IMR-90 (cell line): ENCODE measurements at regions not wholly inside any gene's neighbourhood (a gene's known extent, or its start where the extent isn't known, plus 50 kb on each side); places are given as distances from the start of the nearest gene placed in this dataset.

Source experiments
- ATAC-seq: fragments of 200-7000 bp; cut with Tn5 transposase; 2 replicates; pipeline ENCODE4 v1.9.1; 2020; ENCODE audit warnings: low read depth, mild to moderate bottlenecking, moderate library complexity
- BruUV-seq: library from RNA; stranded (reverse); fragments of 400-500 nt; replicated peaks from 2 replicates; lab custom pipeline; 2021; lab: Mats Ljungman, UMichigan
- CTCF ChIA-PET: fragments of 300-600 bp; formaldehyde crosslinking; extraction: SDS; loops from one replicate; lab custom pipeline; 2021; ENCODE audit warnings: antibody characterized with exemption; lab: Yijun Ruan, JAX
- POLR2A ChIA-PET: fragments of 300-600 bp; sonication (Branson Sonifier 250); formaldehyde crosslinking; loops from one replicate; lab custom pipeline; 2022; ENCODE audit warnings: antibody characterized with exemption; ENCODE audit not compliant: unreplicated experiment; lab: Charles Lee
- DNase-seq: peaks from one replicate; pipeline ENCODE4 v3.0.0; 2013
- H2AFZ ChIP-seq: replicated peaks from 2 replicates; pipeline ENCODE3; 2013; ENCODE audit warnings: low read length, mild to moderate bottlenecking; ENCODE audit not compliant: poor library complexity
- H2AK5ac ChIP-seq: 2 replicates; pipeline ENCODE4 v1.6.1; 2013; ENCODE audit warnings: low read depth, low read length, inconsistent platforms
- H2AK9ac ChIP-seq: replicated peaks from 2 replicates; pipeline ENCODE3; 2013; ENCODE audit warnings: mild to moderate bottlenecking, low read depth, low read length, moderate library complexity; ENCODE audit not compliant: poor library complexity
- H2BK120ac ChIP-seq: 2 replicates; pipeline ENCODE4 v1.6.1; 2013; ENCODE audit warnings: low read depth, low read length, inconsistent platforms
- H2BK15ac ChIP-seq: 3 replicates; pipeline ENCODE4 v1.6.1; 2013; ENCODE audit warnings: low read depth, low read length, inconsistent platforms
- H2BK20ac ChIP-seq: 2 replicates; pipeline ENCODE4 v1.6.1; 2013; ENCODE audit warnings: low read depth, mild to moderate bottlenecking, inconsistent platforms, low read length, moderate library complexity
- H2BK5ac ChIP-seq: 2 replicates; pipeline ENCODE4 v1.6.1; 2013; ENCODE audit warnings: mild to moderate bottlenecking, low read depth, low read length, inconsistent platforms; ENCODE audit not compliant: poor library complexity, severe bottlenecking
- H3K14ac ChIP-seq: replicated peaks from 2 replicates; pipeline ENCODE4 v1.6.1; 2013; ENCODE audit warnings: low read depth, low read length, inconsistent platforms
- H3K18ac ChIP-seq: 2 replicates; pipeline ENCODE4 v1.6.1; 2013; ENCODE audit warnings: low read depth, low read length, control low read depth
- H3K23ac ChIP-seq: 2 replicates; pipeline ENCODE4 v1.6.1; 2013; ENCODE audit warnings: low read depth, low read length, inconsistent platforms
- H3K27ac ChIP-seq: 2 replicates; pipeline ENCODE4 v1.5.1; 2013; ENCODE audit warnings: mild to moderate bottlenecking, control low read depth, low read length; ENCODE audit not compliant: insufficient read depth
- H3K27me3 ChIP-seq: 2 replicates; pipeline ENCODE4 v1.6.1; 2013; ENCODE audit warnings: low read length; ENCODE audit not compliant: control insufficient read depth, insufficient read depth
- H3K36me3 ChIP-seq: 2 replicates; pipeline ENCODE4 v1.6.1; 2013; ENCODE audit warnings: low read length, mixed read lengths; ENCODE audit not compliant: control insufficient read depth, insufficient read depth
- H3K4ac ChIP-seq: 2 replicates; pipeline ENCODE4 v1.6.1; 2013; ENCODE audit warnings: low read depth, low read length, inconsistent platforms
- H3K4me1 ChIP-seq: 2 replicates; pipeline ENCODE4 v1.6.1; 2013; ENCODE audit warnings: low read length, mixed read lengths; ENCODE audit not compliant: control insufficient read depth, insufficient read depth
- H3K4me2 ChIP-seq: 2 replicates; pipeline ENCODE4 v1.6.1; 2013; ENCODE audit warnings: low read depth, mild to moderate bottlenecking, control low read depth, low read length, moderate library complexity
- H3K4me3 ChIP-seq: 2 replicates; pipeline ENCODE4 v1.5.1; 2013; ENCODE audit warnings: low read depth, mild to moderate bottlenecking, control low read depth, low read length, moderate library complexity; ENCODE audit not compliant: insufficient read depth
- H3K56ac ChIP-seq: 2 replicates; pipeline ENCODE4 v1.6.1; 2013; ENCODE audit warnings: low read length, inconsistent platforms; ENCODE audit not compliant: insufficient read depth; ENCODE audit errors: extremely low read depth
- H3K79me1 ChIP-seq, 2 experiments: 2 replicates each; pipeline ENCODE4 v1.6.1; 2013; ENCODE audit warnings: low read length in 2 of 2, inconsistent platforms in 1 of 2, low read depth in 1 of 2
- H3K9ac ChIP-seq: 2 replicates; pipeline ENCODE4 v1.6.1; 2013; ENCODE audit warnings: low read depth, low read length, control low read depth
- H3K9me1 ChIP-seq: 2 replicates; pipeline ENCODE4 v1.6.1; 2013; ENCODE audit warnings: low read length, inconsistent platforms; ENCODE audit not compliant: insufficient read depth
- H3K9me3 ChIP-seq: 2 replicates; pipeline ENCODE4 v1.6.1; 2013; ENCODE audit warnings: low read length; ENCODE audit not compliant: control insufficient read depth, insufficient read depth
- H4K20me1 ChIP-seq: 2 replicates; pipeline ENCODE4 v1.6.1; 2013; ENCODE audit warnings: low read length, inconsistent platforms; ENCODE audit not compliant: insufficient read depth
- H4K5ac ChIP-seq: 2 replicates; pipeline ENCODE4 v1.6.1; 2013; ENCODE audit warnings: mild to moderate bottlenecking, low read depth, low read length, control low read depth
- H4K8ac ChIP-seq, 2 experiments: 2 replicates each; pipeline ENCODE4 v1.6.1; 2013; ENCODE audit warnings: low read depth in 2 of 2, low read length in 2 of 2, control low read depth in 1 of 2, inconsistent platforms in 1 of 2
- H4K91ac ChIP-seq: 2 replicates; pipeline ENCODE4 v1.6.1; 2013; ENCODE audit warnings: low read depth, low read length, inconsistent platforms; ENCODE audit not compliant: insufficient read depth
- CEBPB ChIP-seq: IDR thresholded peaks from 2 replicates; pipeline ENCODE4 v1.6.1; 2012; ENCODE audit warnings: low read depth, low read length, improper control_type of control experiment
- CTCF ChIP-seq: conservative IDR thresholded peaks from 2 replicates; pipeline ENCODE4 v1.5.1; 2012; ENCODE audit warnings: mild to moderate bottlenecking, low read depth, low read length, improper control_type of control experiment
- RAD21 ChIP-seq: IDR thresholded peaks from 2 replicates; pipeline ENCODE4 v1.6.1; 2012; ENCODE audit warnings: low read length, improper control_type of control experiment
- SMC3 ChIP-seq: fragments of 150-350 bp; IDR thresholded peaks from 2 replicates; pipeline ENCODE4 v1.6.1; 2016; ENCODE audit warnings: low read depth, mild to moderate bottlenecking, antibody characterized with exemption, low read length, moderate library complexity
- WGBS, 2 experiments: methylation state at CpG; one replicate each; pipeline versions ENCODE4 v1.1.5 to v1.1.7; 2013; ENCODE audit warnings: missing lambda C conversion rate in 2 of 2; ENCODE audit not compliant: insufficient read length in 1 of 2; ENCODE audit errors: extremely low coverage in 2 of 2; 5-methylcytosine and 5-hydroxymethylcytosine counted together
- dilution Hi-C: fragments of 300-500 bp; cut with HindIII; formaldehyde crosslinking; loops from one replicate; pipeline ENCODE4 v1.14.3; 2018; ENCODE audit warnings: low sequenced_read_pairs; ENCODE audit not compliant: unreplicated experiment
- in situ Hi-C: fragments of 300-500 bp; cut with MboI; formaldehyde crosslinking; loops from 3 replicates; pipeline ENCODE4 v1.14.3; 2019; ENCODE audit warnings: low sequenced_read_pairs, inconsistent platforms, mixed read lengths
- intact Hi-C: fragments of 100-400 bp; cut with micrococcal nuclease; formaldehyde crosslinking; loops from 2 replicates; pipeline ENCODE4 v1.10.0; 2022

GRCh38 chr3:153026026-153026425 lies 136.0 kb upstream of the RAP2B start:
- H3K4ac ChIP-seq, result no peak overlapping the region
- H3K18ac ChIP-seq, result no peak overlapping the region
- no peak overlapping the region for H4K91ac ChIP-seq
- whole genome bisulfite sequencing, 2 experiments, result no CpG with 5 or more reads among the region's 3 CpGs
- in situ Hi-C loops (loop anchor here (5.0 kb wide), 1 partner anchor 741 kb away; no protein-coding TSS in a partner anchor), intact Hi-C loops (loop anchor here (1.0 to 5.0 kb wide), 8 partner anchors 139 to 1227 kb away; no protein-coding TSS in a partner anchor), dilution Hi-C loops (no loop called here)
- ChIA-PET POLR2A (no interaction called here), CTCF (interaction anchor here (0.6 to 1.4 kb wide), 7 partner anchors 19 to 1247 kb away, joined by 3 to 10 read pairs (median 3); no protein-coding TSS in a partner anchor)
- TF ChIP-seq CTCF, result peak; percentile 79
- TF ChIP-seq SMC3, result peak; percentile 83
- no peak for TF ChIP-seq CEBPB
- TF ChIP-seq RAD21, result peak; percentile 83
- no peaks in the 10 kb centered on the region for H3K79me1 ChIP-seq
- H3K4me3 ChIP-seq, result no peak overlapping the region
- H3K27ac ChIP-seq, result no peak overlapping the region
- no peak overlapping the region for H3K23ac ChIP-seq
- H4K20me1 ChIP-seq, result no peaks in the 10 kb centered on the region
- H2AK5ac ChIP-seq, result no peak overlapping the region
- no peak overlapping the region for H2AFZ ChIP-seq
- no peak overlapping the region for H4K8ac ChIP-seq
- H3K9me3 ChIP-seq, result no peaks in the 10 kb centered on the region
- no peak overlapping the region for H2BK5ac ChIP-seq
- no TSS peak for BruUV-seq
- no peak overlapping the region for H3K14ac ChIP-seq
- no peak overlapping the region for H2BK15ac ChIP-seq
- no peaks in the 10 kb centered on the region for H3K36me3 ChIP-seq
- 0 out of 2 replicates have a peak, but pooled peaks cover 1% of the 10 kb centered on the region for H3K4me1 ChIP-seq
- H2BK20ac ChIP-seq, result no peak overlapping the region
- H3K9ac ChIP-seq, result no peak overlapping the region
- no peaks in the 10 kb centered on the region for H3K9me1 ChIP-seq
- H2AK9ac ChIP-seq, result no peak overlapping the region
- ATAC-seq (no peak), DNase-seq (peak; percentile 52)
- H4K5ac ChIP-seq, result no peak overlapping the region
- H3K27me3 ChIP-seq, result peaks cover 6% of the 10 kb centered on the region
- no peak overlapping the region for H3K4me2 ChIP-seq
- no peak overlapping the region for H2BK120ac ChIP-seq
- H3K56ac ChIP-seq, result no peak overlapping the region
